ENCODE measurements at regions not wholly inside any gene's neighbourhood (a gene's known extent, or its start where the extent isn't known, plus 50 kb on each side); places are given as distances from the start of the nearest gene placed in this dataset.

GRCh38 chr14:65303899-65304222 lies 108.7 kb upstream of the FUT8 start:
- TF ChIP-seq POLR2AphosphoS5 (IDR thresholded peaks at IDR 0.05): no peak
- no peak for TF ChIP-seq CTCF (IDR thresholded peaks at IDR 0.05)
- no peak for TF ChIP-seq POLR2A (IDR thresholded peaks at IDR 0.05; ENCODE audit: low read depth)

Data from esophagus muscularis mucosa (tissue), 3 donors.